Thymus (tissue), 11 donors: ENCODE measurements at regions not wholly inside any gene's neighbourhood (a gene's known extent, or its start where the extent isn't known, plus 50 kb on each side); places are given as distances from the start of the nearest gene placed in this dataset.
"Not testable (repeated sequence)": the region's sequence is repeated elsewhere in the genome, so short reads cannot be mapped to it uniquely, and the experiment has no call there.

Experiments used
- DNase-seq, 9 donors: peaks; one replicate each; pipeline ENCODE4 v3.0.0-alpha.2; 2013; ENCODE audit warnings: low spot score in 9 of 9, low read depth in 6 of 9, missing footprints in 1 of 9
- H3K27ac ChIP-seq, 2 donors: one replicate each; pipeline ENCODE4 v1.5.1; 2013; ENCODE audit warnings: control low read depth in 1 of 2, low read depth in 1 of 2, low read length in 1 of 2, mild to moderate bottlenecking in 1 of 2, moderate library complexity in 1 of 2
- H3K27me3 ChIP-seq, 2 donors: one replicate each; pipeline ENCODE4 v1.5.1; 2013; ENCODE audit warnings: low read length in 1 of 2; ENCODE audit not compliant: control insufficient read depth in 2 of 2, insufficient read depth in 1 of 2
- H3K36me3 ChIP-seq, 2 donors: one replicate each; pipeline ENCODE4 v1.5.1; 2013; ENCODE audit warnings: low read length in 1 of 2, mild to moderate bottlenecking in 1 of 2, moderate library complexity in 1 of 2; ENCODE audit not compliant: control insufficient read depth in 2 of 2, insufficient read depth in 2 of 2
- H3K4me1 ChIP-seq, 2 donors: one replicate each; pipeline ENCODE4 v1.5.1; 2013; ENCODE audit warnings: low read length in 2 of 2; ENCODE audit not compliant: control insufficient read depth in 2 of 2, insufficient read depth in 2 of 2
- H3K4me3 ChIP-seq, 2 donors: one replicate each; pipeline ENCODE4 v1.5.1; 2013; ENCODE audit warnings: low read length in 2 of 2, control low read depth in 1 of 2, mild to moderate bottlenecking in 1 of 2
- H3K9me3 ChIP-seq, 2 donors: one replicate each; pipeline ENCODE4 v1.5.1; 2013; ENCODE audit warnings: low read length in 1 of 2, mild to moderate bottlenecking in 1 of 2; ENCODE audit not compliant: control insufficient read depth in 2 of 2, insufficient read depth in 1 of 2
- WGBS: extraction: QIAGEN DNeasy Blood & Tissue Kit; methylation state at CpG from one replicate; pipeline ENCODE4 v1.1.7; 2013; 5-methylcytosine and 5-hydroxymethylcytosine counted together
- donor health status: healthy.

DNA sequence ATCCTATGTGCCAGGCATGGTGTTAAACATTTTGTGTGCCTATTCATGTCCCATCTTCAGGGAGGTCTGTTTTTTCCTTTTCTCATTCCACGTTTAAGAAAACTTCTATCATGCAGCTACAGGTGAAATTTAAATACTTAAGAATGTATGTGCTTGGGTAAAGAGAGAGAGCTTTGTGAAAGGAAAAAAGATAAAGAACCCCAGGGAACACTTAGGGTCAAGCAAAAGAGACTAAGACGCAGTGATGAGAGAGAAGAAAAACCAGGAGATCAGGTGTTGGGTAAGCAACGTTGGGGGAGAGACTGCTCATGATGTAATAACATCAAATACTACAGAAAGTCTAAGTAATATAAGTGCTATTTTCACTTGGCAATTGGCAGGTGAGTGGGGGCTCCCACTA, 253.7 kb downstream of the GRXCR1 start:
- no peaks in the 10 kb centered on the region for H3K9me3 ChIP-seq
- no peak overlapping the region for H3K27ac ChIP-seq
- H3K4me1 ChIP-seq = no peaks in the 10 kb centered on the region
- DNase-seq = no peak
- H3K4me3 ChIP-seq = no peak overlapping the region
- H3K27me3 ChIP-seq = no peaks in the 10 kb centered on the region
- H3K36me3 ChIP-seq = no peaks in the 10 kb centered on the region
- 64% methylated on average over 3 of the region's 3 CpGs for WGBS

- no peaks in the 10 kb centered on the region for H3K9me3 ChIP-seq
- H3K36me3 ChIP-seq = no peaks in the 10 kb centered on the region
- no peaks in the 10 kb centered on the region for H3K4me1 ChIP-seq
- no peaks in the 10 kb centered on the region for H3K27me3 ChIP-seq
- DNase-seq = no peak
- no peak overlapping the region for H3K27ac ChIP-seq
- no peak overlapping the region for H3K4me3 ChIP-seq
- 91% methylated on average over 2 of the region's 2 CpGs for WGBS
Observed at GRCh38 chr4:43148481-43148880, 256.0 kb downstream of the GRXCR1 start.

GRCh38 chr4:43163101-43163792, 270.7 kb downstream of the GRXCR1 start:
- H3K27me3 ChIP-seq = no peaks in the 10 kb centered on the region
- H3K4me3 ChIP-seq = no peak overlapping the region
- no peaks in the 10 kb centered on the region for H3K4me1 ChIP-seq
- no peaks in the 10 kb centered on the region for H3K36me3 ChIP-seq
- DNase-seq = no peak
- 54% methylated on average over 5 of the region's 5 CpGs for WGBS
- H3K9me3 ChIP-seq = no peaks in the 10 kb centered on the region
- no peak overlapping the region for H3K27ac ChIP-seq

GRCh38 chr4:43189741-43190140, 297.2 kb downstream of the GRXCR1 start:
- WGBS = 96% methylated on average over 4 of the region's 4 CpGs
- DNase-seq = no peak
- Histone ChIP-seq H3K27me3 (no peaks in the 10 kb centered on the region), H3K9me3 (no peaks in the 10 kb centered on the region), H3K4me1 (no peaks in the 10 kb centered on the region), H3K36me3 (no peaks in the 10 kb centered on the region), H3K4me3 (no peak overlapping the region), H3K27ac (no peak overlapping the region)

DNA sequence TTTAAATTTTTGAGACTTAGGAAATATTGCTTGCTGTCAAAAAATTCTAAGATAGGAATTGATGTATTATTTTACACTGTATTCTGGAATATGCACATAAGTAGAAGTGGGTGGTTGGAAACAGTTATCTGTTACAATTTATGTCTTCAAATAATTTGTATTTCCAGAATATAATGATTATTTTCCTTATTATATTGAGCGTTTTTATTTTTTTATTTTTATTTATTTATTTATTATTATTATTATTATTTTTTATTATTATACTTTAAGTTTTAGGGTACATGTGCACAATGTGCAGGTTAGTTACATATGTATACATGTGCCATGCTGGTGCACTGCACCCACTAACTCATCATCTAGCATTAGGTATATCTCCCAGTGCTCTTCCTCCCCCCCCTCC, 320.1 kb downstream of the GRXCR1 start:
- WGBS = 93% methylated on average over 1 of the region's 1 CpG
- H3K4me3 ChIP-seq, H3K36me3 ChIP-seq, H3K27ac ChIP-seq, H3K27me3 ChIP-seq, H3K4me1 ChIP-seq, H3K9me3 ChIP-seq, DNase-seq: not testable (repeated sequence)

DNA sequence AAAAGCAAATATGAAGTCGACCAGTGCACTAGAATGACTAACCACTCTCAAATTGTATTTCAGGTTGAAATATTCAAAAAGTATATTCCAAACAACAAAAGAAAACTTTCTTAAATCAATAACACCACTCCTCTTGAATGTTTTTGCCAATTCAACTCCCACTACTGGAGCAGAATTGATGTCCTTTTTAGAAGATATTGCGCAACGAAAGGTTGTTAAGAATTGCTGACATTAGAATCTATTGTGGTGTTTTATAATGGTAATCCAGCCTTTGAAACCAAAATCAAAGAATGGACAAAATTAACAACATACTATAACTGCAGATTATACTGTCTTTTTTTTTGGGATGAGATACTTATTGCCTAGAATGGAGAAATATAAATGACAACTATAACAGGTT, 331.3 kb downstream of the GRXCR1 start:
- Histone ChIP-seq H3K27me3 (no peaks in the 10 kb centered on the region), H3K4me1 (no peaks in the 10 kb centered on the region), H3K4me3 (no peak overlapping the region), H3K9me3 (no peaks in the 10 kb centered on the region), H3K27ac (no peak overlapping the region), H3K36me3 (no peaks in the 10 kb centered on the region)
- DNase-seq = no peak
- 97% methylated on average over 3 of the region's 3 CpGs for WGBS

GRCh38 chr4:43224559-43224958, 332.0 kb downstream of the GRXCR1 start:
- no peak for DNase-seq
- Histone ChIP-seq H3K27ac (no peak overlapping the region), H3K4me3 (no peak overlapping the region), H3K36me3 (no peaks in the 10 kb centered on the region), H3K9me3 (no peaks in the 10 kb centered on the region), H3K27me3 (no peaks in the 10 kb centered on the region), H3K4me1 (no peaks in the 10 kb centered on the region)
- WGBS = 9% methylated on average over 2 of the region's 2 CpGs

DNA sequence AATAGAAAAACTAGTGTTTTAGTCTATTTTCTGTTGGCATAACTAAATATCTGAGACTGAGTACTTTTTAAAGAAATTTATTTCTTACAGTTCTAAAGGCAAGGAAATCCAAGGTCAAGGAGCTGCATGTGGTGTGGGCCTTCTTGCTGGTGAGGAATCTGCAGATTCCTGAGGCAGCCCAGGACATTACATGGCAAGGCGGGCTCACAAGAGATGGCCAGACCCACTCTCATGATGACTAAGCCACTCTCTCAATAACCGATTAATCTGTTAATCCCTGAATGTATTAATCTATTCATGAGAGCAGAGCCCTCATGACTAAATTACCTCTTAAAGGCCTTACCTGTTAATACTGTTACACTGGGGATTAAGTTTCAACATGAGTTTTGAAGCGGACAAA, 340.8 kb downstream of the GRXCR1 start:
- no peak for DNase-seq
- WGBS = 98% methylated on average over 3 of the region's 3 CpGs
- Histone ChIP-seq H3K36me3 (no peaks in the 10 kb centered on the region), H3K27me3 (no peaks in the 10 kb centered on the region), H3K27ac (no peak overlapping the region), H3K4me1 (no peaks in the 10 kb centered on the region), H3K4me3 (no peak overlapping the region), H3K9me3 (no peaks in the 10 kb centered on the region)

GRCh38 chr4:43234626-43235415, 342.3 kb downstream of the GRXCR1 start:
- no peak for DNase-seq
- WGBS = 74% methylated on average over 5 of the region's 5 CpGs

More at GRCh38 chr4:43234626-43235415, 342.3 kb downstream of the GRXCR1 start:
- Histone ChIP-seq H3K4me3 (no peak overlapping the region), H3K27me3 (no peaks in the 10 kb centered on the region), H3K9me3 (no peaks in the 10 kb centered on the region), H3K36me3 (no peaks in the 10 kb centered on the region), H3K4me1 (no peaks in the 10 kb centered on the region), H3K27ac (no peak overlapping the region)
